Skin epidermis (tissue), 12 donors: ENCODE measurements at regions not wholly inside any gene's neighbourhood (a gene's known extent, or its start where the extent isn't known, plus 50 kb on each side); places are given as distances from the start of the nearest gene placed in this dataset.
"Not testable (repeated sequence)": the region's sequence is repeated elsewhere in the genome, so short reads cannot be mapped to it uniquely, and the experiment has no call there.

Experiments
- H3K27ac ChIP-seq, 21 experiments: fragments of 200-600 bp; sonication (generic) in 11 of 21; one replicate each; pipeline ENCODE4 v1.5.0; 2020; ENCODE audit warnings: mild to moderate bottlenecking in 3 of 21, inconsistent platforms in 2 of 21, moderate library complexity in 2 of 21
- H3K4me3 ChIP-seq, 7 experiments: fragments of 200-600 bp; sonication (generic) in 2 of 7; one replicate each; pipeline ENCODE4 v1.5.0; 2020; ENCODE audit warnings: inconsistent platforms in 2 of 7, mild to moderate bottlenecking in 2 of 7, moderate library complexity in 1 of 7

DNA sequence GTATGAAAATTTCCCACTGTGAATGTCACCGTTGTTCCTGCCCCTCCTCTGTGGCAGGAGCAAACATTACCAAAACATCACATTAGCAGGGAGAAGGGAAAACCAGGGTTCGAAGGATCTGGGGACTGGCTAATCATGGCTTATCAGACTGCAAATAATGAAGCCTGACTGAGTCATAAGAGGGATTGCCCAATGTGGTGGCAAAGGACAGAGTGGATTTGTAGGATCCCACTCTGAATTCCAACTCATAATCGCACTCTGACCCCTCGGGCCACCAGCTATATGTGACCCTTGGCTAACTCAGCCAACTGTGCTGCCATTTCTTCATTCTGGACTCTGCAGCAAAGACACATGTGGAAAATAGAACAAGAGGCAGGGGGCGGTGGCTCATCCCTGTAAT lies 347.3 kb upstream of the AUTS2 start:
- H3K4me3 ChIP-seq, result no peak overlapping the region

GRCh38 chr7:69254643-69255042 lies 343.6 kb upstream of the AUTS2 start:
- Histone ChIP-seq H3K4me3 (no peak overlapping the region), H3K27ac (no peak overlapping the region)

More for the DNA sequence above, 347.3 kb upstream of the AUTS2 start:
- H3K27ac ChIP-seq, result no peak overlapping the region

GRCh38 chr7:69256634-69257081 lies 341.6 kb upstream of the AUTS2 start:
- Histone ChIP-seq H3K4me3 (no peak overlapping the region), H3K27ac (no peak overlapping the region)

DNA sequence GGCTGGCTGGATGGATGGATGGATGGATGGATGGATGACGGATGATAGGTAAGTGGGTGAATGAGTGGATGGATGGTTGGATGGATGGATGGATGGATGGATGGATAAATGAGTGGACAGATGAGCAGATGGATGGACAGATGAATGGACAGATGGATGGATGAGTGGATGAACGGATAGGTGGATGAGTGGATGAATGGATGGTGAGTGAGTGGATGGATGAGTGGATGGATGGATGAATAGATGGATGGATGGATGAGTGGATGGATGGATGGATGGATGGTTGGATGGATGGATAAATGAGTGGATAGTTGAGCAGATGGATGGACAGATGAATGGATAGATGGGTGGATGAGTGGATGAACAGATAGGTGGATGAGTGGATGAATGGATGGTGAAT lies 340.7 kb upstream of the AUTS2 start:
- H3K4me3 ChIP-seq, result no peak overlapping the region

GRCh38 chr7:69259445-69259844 lies 338.8 kb upstream of the AUTS2 start:
- Histone ChIP-seq H3K27ac (no peak overlapping the region), H3K4me3 (no peak overlapping the region)

More for the DNA sequence above, 340.7 kb upstream of the AUTS2 start:
- H3K27ac ChIP-seq, result no peak overlapping the region

- H3K27ac ChIP-seq, result no peak overlapping the region
Measured at GRCh38 chr7:69260023-69260422, 338.3 kb upstream of the AUTS2 start.

GRCh38 chr7:69263550-69263949 lies 334.7 kb upstream of the AUTS2 start:
- Histone ChIP-seq H3K27ac (no peak overlapping the region), H3K4me3 (no peak overlapping the region)

More at GRCh38 chr7:69260023-69260422, 338.3 kb upstream of the AUTS2 start:
- H3K4me3 ChIP-seq, result no peak overlapping the region

GRCh38 chr7:69269806-69270205 lies 328.5 kb upstream of the AUTS2 start:
- Histone ChIP-seq H3K27ac (no peak overlapping the region), H3K4me3 (no peak overlapping the region)

DNA sequence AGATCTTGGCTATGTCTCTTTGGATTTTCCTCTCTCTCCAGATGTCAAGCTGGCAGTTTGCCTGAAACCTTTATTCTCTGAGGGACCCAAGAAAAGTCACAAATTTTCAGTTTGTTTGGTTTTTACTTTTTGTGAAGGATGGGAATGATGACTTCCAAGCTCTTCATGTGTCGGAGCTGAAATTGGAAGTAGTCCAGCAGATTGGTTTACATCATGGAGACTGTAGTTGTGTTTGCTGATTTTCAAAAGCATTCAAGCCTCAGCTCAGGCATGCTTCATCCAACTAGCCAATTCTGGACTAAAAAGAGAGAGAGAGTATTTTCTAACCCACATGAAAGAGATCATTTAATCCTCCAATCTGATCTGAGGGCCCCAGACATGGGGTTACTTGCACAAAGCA lies 326.2 kb upstream of the AUTS2 start:
- no peak overlapping the region for H3K4me3 ChIP-seq
- H3K27ac ChIP-seq, result no peak overlapping the region

DNA sequence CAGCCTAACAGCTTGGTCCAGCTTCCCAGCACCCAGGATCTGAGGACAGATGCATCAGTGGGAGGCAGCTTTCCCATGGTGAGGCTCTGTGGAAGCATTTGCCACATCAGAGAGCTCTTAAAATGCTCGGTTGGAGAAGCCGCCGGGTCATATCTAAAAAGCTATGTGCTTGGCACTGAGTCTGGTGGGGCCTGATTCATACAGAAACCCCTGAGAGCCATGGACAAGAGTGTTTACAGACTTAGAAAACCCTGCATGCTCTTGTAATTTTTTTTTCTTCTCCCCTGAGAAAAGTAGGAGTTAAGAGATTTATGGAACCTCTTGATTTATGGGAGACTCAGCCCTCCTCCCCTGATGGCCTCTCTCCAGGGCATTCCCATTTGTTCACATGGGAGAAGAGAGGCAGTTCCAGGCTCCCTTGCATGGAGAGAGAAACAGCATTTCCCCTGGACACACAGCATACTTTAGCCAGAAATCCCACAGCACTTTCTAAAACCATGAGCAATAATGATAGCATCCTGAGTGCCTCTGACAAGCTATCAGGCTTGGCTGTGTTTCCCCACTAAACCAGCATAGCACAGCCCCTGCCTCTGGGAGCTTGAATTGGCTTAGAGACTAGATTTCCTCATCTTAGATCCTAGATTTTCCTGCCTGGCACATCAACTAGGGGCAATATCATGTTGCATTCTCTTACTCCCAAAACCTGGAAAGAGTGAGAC lies 322.1 kb upstream of the AUTS2 start:
- Histone ChIP-seq H3K27ac (peak overlapping the region in 7 of 21 experiments; percentile 4 to 82 (median 59)), H3K4me3 (no peak overlapping the region)

- peak overlapping the region in 6 of 21 experiments; percentile 4 to 82 (median 58) for H3K27ac ChIP-seq
- no peak overlapping the region for H3K4me3 ChIP-seq
Measured at GRCh38 chr7:69277366-69277765, 320.9 kb upstream of the AUTS2 start.

- Histone ChIP-seq H3K27ac (peak overlapping the region in 4 of 21 experiments; percentile 16 to 60 (median 30)), H3K4me3 (no peak overlapping the region)
Measured at GRCh38 chr7:69282946-69283345, 315.3 kb upstream of the AUTS2 start.

DNA sequence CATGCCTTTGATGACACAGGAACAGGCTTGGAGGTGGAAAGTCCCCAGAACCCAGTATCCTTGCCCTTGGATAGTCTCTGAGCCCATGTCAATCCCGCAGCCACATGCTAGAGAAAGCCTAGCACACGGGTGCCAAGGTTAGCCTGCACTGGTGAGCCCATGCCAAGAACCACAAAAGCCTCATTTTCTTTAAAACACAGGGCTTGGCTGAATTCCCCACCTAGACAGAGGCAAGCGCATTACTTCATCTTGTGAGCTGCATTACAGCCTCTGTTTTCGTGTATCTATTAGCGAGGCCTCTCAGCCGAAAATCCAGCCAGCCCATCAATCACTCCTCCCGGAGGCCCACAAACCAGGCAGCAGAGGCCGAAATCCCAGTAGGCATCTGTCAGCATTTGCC lies 314.9 kb upstream of the AUTS2 start:
- Histone ChIP-seq H3K4me3 (no peak overlapping the region), H3K27ac (peak overlapping the region in 5 of 21 experiments; percentile 16 to 60 (median 43))

DNA sequence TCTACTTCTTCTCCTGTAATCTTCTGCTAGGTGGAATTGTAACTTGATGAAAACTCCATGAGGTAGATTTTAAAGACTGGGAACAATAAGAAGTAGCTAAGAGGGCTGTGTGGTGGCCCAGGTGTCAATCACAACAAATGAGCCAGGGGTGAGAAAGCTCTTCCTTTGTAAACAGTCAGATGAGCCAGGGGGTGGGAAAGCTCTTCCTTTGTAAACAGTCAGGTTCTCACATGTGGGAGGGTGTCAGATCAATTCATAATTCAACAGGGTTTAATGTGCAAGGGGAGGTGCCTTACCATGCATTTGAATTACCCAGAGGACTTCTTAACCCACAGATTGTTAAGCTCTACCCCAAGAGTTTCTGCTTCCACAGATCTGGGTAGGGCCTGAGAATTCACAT lies 312.4 kb upstream of the AUTS2 start:
- H3K4me3 ChIP-seq, result no peak overlapping the region
- no peak overlapping the region for H3K27ac ChIP-seq

GRCh38 chr7:69295977-69296376 lies 302.3 kb upstream of the AUTS2 start:
- Histone ChIP-seq H3K27ac (no peak overlapping the region), H3K4me3 (no peak overlapping the region)

GRCh38 chr7:69301253-69301652 lies 297.0 kb upstream of the AUTS2 start:
- no peak overlapping the region for H3K4me3 ChIP-seq
- no peak overlapping the region for H3K27ac ChIP-seq

- Histone ChIP-seq H3K4me3 (no peak overlapping the region), H3K27ac (no peak overlapping the region)
Measured at GRCh38 chr7:69309601-69310000, 288.7 kb upstream of the AUTS2 start.

DNA sequence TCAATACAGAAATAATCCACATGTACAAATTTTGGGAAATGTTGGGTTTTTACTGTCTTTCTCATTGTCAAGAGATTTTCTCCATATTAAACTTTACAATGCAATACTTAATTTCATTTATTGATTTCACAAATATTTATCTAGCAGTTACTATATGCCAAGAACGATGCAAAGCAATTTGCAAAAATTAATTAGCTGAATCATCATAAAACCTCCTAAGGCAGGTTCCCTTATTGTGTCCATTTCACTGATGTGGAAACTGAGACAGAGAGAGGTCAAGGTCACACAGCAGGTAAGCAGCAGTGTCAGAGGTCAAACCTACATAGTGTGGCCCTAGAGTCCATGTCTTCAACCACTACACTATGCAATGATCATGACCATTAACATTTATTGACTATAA lies 286.8 kb upstream of the AUTS2 start:
- no peak overlapping the region for H3K27ac ChIP-seq
- no peak overlapping the region for H3K4me3 ChIP-seq

DNA sequence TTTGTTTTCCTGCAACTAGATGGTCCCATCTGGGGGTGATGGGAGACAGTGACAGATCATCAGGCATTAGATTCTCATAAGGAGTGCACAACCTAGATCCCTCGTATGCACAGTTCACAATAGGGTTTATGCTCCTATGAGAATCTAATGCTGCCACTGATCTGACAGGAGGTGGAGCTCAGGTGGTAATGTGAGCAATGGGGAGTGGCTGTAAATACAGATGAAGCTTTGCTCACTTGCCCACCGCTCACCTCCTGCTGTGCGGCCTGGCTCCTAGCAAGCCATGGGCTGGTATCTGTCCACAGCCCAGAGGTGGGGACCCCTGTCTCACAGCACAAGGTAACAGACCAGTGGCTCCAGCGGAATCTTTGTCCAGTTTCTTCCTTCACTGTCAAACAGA lies 284.4 kb upstream of the AUTS2 start:
- H3K27ac ChIP-seq, H3K4me3 ChIP-seq: not testable (repeated sequence)

- Histone ChIP-seq H3K27ac (no peak overlapping the region), H3K4me3 (no peak overlapping the region)
Measured at GRCh38 chr7:69318794-69319193, 279.5 kb upstream of the AUTS2 start.

- no peak overlapping the region for H3K4me3 ChIP-seq
- no peak overlapping the region for H3K27ac ChIP-seq
Measured at GRCh38 chr7:69328516-69328915, 269.8 kb upstream of the AUTS2 start.

DNA sequence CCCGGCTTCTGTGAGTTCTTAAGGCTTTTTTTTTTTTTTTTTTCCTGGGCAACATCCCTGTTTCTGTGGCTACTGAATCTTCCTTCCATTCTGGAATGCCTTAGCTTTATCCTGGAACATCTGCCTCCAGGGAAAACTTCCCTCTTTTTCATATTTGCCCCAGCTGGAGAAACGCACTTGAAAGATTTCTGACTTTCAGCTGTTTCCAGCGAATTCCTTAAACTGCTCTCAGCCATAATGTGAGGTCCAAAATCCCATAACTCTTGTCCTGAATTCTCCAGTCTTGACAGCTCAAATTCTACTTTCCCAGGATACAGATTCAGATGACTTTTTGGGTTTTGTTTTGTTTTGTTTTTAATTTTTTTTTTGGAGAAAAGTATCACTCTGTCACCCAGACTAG lies 263.6 kb upstream of the AUTS2 start:
- H3K27ac ChIP-seq, result no peak overlapping the region
- no peak overlapping the region for H3K4me3 ChIP-seq
